GM12873 (cell line): ENCODE measurements at regions not wholly inside any gene's neighbourhood (a gene's known extent, or its start where the extent isn't known, plus 50 kb on each side); places are given as distances from the start of the nearest gene placed in this dataset.

Experiments used
- CTCF ChIP-seq: IDR thresholded peaks from 2 replicates; pipeline ENCODE4 v1.5.1; 2012; ENCODE audit warnings: low read depth, mild to moderate bottlenecking, moderate library complexity, low read length, control low read depth; ENCODE audit not compliant: insufficient read depth; ENCODE audit errors: missing control alignments

- TF ChIP-seq CTCF: no peak
Measured at GRCh38 chr21:38097789-38098188, 159.0 kb upstream of the KCNJ15 start.

- TF ChIP-seq CTCF: no peak
Measured at GRCh38 chr21:38112219-38112789, 144.5 kb upstream of the KCNJ15 start.

- TF ChIP-seq CTCF: no peak
Measured at GRCh38 chr21:38114717-38115333, 142.0 kb upstream of the KCNJ15 start.

- no peak for TF ChIP-seq CTCF
Measured at GRCh38 chr21:38115870-38116269, 140.9 kb upstream of the KCNJ15 start.

- TF ChIP-seq CTCF: no peak
Measured at GRCh38 chr21:38119793-38120192, 137.0 kb upstream of the KCNJ15 start.

GRCh38 chr21:38120984-38121855 lies 135.6 kb upstream of the KCNJ15 start:
- TF ChIP-seq CTCF: no peak

- TF ChIP-seq CTCF: no peak
Measured at GRCh38 chr21:38121888-38122720, 134.7 kb upstream of the KCNJ15 start.
